GM19468 (cell line): ENCODE measurements at regions not wholly inside any gene's neighbourhood (a gene's known extent, or its start where the extent isn't known, plus 50 kb on each side); places are given as distances from the start of the nearest gene placed in this dataset.
"Not testable (repeated sequence)": the region's sequence is repeated elsewhere in the genome, so short reads cannot be mapped to it uniquely, and the experiment has no call there.

ENCODE experiments used
- ATAC-seq: cut with Tn5 transposase; IDR thresholded peaks from one replicate; pipeline ENCODE4 v1.9.1; 2021; ENCODE audit warnings: mild to moderate bottlenecking, moderate library complexity, moderate number of reproducible peaks; ENCODE audit not compliant: unreplicated experiment; ENCODE audit errors: extremely low read depth

DNA sequence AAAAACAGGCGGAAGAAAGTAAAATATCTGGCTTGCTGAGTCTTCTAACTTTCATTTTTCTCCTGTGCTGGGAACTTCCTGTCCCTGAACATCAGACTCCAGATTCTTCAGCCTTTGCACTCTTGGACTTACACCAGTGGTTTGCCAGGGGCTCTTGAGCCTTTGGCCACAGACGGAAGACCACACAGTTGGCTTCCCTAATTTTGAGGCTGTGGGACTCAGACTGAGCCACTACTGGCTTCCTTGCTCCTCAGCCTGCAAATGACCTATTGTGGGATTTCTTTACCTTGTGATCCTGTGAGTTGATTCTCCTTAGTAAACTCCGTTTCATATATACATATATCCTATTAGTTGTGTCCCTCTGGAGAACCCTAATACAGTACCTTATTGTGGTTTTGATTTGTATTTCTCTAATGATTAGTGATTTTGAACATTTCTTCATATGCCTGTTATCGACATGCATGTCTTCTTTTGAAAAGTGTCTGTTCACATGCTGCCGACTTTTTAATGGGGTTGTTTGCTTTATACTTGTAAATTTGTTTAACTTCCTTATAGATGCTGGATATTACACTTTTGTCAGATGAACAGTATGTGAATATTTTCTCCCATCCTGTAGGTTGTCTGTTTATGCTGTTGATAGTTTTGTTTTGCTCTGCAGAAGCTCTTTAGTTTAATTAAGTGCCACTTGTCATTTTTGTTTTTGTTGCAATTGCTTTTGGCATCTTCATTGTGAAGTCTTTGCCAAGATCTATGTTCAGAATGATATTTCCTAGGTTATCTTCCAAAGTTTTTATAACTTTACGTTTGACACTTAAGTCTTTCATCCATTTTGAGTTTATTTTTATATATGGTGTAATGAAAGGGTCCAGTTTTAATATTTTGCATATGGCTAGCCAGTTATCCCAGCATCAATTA, 348.8 kb upstream of the SETBP1 start:
- ATAC-seq, result no peak

DNA sequence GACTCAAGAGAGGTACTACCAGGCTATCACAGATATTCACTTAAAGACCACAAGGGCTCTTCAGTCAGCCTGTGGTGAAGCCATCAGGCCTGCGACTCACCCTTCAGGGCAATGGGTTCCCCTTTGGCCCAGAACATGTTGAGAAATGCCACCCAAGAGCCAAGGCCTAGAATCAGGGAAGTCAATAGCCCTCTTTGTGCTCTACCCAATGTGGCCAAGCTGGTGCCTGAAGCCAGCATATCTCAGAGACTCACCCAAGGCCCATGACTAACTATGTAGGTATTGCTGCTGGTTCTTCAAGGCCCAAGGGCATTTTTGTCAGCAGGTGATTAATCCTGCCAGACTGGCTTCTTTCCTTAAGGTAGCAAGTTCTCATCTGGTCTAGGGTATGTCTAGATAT, 338.9 kb upstream of the SETBP1 start:
- no peak for ATAC-seq

DNA sequence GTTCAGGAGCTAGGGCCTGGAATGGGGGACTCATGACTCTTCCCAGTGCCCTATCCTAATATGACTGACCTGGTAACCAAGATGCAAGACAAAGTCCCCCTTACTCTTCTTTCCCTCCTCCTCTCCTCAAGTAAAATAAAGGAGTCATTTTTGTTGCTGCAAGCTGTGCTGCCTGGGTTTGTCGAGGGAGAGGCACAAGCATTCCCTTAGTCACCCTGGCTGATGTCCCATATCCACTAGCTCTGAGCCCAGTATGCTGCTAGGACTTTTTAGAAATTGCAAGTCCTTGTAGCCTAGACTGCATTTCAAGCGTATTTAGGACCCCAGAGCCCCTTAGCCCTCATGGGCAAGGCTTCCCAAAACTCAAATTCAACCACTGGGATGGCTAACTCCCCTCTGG, 338.5 kb upstream of the SETBP1 start:
- no peak for ATAC-seq

DNA sequence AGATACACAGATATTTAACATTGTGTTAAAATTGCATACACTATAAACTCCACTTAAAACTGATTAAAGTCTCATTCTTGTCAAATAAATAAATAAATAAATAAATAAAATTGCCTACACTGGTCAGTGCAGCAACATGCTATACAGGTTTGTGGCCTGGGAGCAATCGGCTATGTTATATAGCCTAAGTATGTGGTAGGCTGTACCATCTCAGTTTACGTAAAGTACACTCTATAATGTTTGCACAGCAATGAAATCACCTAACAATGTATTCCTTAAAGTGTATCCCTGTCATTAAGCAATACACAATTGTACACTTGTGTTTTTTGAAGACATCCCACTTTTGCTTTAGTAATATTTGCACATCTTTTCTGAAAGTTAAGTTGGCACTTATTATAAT, 337.7 kb upstream of the SETBP1 start:
- ATAC-seq, result no peak

DNA sequence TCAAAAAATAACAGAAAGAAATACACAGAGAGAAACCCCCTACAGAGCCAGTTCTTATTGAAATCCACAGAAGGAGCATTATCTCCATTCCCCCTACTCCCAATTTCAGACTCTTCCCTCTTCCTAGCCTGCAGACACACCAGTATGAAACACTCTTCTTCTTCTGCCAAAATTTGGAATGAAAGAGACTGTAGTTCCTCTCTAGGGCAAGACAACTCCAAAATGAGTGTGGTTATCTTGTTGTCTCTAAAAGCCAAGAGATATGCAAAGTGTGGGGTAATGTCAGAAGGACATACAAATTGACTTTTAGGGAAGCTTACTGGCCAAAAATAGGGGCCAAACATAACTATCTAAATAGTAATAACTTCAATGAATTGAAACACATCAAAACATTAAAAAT, 337.1 kb upstream of the SETBP1 start:
- no peak for ATAC-seq

DNA sequence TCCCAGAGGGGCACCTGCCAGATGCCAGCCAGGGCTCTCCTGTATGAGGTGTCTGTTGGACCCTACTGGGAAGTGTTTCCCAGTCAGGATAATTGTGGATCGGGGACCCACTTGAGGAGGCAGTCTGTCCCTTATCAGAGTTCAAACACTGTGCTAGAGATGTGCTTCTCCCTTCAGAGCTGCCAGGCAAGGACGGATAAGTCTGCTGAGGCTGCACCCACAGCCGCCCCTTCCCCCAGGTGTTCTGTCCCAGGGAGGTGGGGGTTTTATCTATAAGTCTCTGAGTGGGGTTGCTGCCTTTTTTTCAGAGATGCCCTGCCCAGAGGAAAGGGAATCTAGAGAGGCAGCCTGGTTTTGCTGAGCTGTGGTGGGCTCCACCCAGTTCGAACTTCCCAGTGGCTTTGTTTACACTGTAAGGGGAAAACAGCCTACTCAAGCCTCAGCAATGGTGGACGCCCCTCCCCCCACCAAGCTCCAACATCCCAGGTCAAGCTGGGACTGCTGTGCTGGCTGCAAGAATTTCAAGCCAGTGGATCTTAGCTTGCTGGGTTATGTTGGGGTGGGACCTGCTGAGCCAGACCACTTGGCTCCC, 324.0 kb upstream of the SETBP1 start:
- no peak for ATAC-seq

DNA sequence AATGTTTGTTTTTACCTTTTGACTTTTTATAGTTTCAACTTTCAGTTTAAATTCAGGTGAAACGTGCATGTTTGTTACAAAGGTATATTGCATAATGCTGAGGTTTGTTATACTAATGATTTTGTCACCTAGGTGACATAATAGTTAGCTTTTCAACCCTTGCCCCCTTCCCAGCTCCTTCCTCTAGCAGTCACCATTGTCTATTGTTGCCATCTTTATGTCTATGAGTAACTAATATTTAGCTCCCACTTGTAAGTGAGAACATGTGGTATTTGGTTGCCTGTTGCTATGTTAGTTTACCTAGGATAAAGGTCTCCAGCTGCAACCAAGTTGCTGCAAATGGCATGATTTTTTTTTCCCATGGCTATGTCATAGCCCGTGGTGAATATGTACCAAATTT, 322.3 kb upstream of the SETBP1 start:
- no peak for ATAC-seq

DNA sequence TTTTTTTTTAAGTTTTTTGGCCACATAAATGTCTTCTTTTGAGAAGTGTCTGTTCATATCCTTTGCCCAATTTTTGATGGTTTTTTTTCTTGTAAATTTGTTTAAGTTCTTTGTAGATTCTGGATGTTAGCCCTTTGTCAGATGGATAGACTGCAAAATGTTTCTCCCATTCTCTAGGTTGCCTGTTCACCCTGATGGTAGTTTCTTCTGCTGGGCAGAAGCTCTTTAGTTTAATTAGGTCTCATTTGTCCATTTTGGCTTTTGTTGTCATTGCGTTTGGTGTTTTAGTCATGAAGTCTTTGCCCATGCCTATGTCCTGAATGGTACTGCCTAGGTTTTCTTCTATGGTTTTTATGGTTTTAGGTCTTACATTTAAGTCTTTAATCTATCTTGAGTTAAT, 320.9 kb upstream of the SETBP1 start:
- ATAC-seq, result not testable (repeated sequence)

DNA sequence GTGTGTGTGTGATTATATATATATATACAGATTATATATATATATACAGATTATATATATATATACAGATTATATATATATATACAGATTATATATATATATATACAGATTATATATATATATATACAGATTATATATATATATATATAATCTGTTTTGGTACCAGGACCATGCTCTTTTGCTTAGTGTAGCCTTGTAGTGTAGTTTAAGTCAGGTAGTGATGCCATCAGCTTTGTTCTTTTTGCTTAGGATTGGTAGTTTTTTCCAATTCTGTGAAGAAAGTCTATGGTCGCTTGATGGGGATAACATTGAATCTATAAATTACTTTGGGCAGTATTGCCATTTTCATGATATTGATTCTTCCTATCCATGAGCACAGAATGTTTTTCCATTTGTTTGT, 318.5 kb upstream of the SETBP1 start:
- not testable (repeated sequence) for ATAC-seq

DNA sequence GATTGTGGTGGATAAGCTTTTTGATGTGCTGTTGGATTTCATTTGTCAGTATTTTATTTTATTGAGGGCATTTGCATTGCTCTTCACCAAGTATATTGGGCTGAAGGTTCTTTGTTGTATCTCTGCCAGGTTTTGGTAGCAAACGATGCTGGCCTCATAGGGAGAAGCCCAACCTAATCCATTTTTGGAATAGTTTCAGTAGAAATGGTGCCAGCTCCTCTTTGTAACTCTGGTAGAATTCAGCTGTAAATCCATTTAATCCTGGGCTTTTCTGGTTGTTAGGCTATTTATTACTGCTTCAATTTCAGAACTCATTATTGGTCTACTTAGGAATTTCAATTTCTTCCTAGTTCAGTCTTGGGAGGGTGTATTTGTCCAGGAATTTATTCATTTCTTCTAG, 309.8 kb upstream of the SETBP1 start:
- ATAC-seq, result no peak

DNA sequence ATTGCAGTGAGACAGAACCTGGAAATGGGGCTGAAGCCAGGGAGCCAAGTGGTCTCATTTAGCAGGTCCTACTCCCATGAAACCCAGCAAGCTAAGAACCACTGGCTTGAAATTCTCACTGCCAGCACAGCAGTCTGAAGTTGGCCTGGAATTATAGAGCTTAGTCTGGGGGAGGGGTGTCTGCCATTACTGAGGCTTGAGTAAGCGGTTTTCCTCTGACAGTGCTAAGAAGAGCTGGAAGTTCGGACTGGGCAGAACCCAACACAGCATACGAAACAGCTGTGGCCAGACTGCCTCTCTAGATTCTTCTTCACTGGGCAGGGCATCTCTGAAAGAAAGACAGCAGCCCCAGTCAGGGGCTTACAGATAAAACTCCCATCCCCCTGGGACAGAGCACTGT, 305.7 kb upstream of the SETBP1 start:
- ATAC-seq, result no peak

DNA sequence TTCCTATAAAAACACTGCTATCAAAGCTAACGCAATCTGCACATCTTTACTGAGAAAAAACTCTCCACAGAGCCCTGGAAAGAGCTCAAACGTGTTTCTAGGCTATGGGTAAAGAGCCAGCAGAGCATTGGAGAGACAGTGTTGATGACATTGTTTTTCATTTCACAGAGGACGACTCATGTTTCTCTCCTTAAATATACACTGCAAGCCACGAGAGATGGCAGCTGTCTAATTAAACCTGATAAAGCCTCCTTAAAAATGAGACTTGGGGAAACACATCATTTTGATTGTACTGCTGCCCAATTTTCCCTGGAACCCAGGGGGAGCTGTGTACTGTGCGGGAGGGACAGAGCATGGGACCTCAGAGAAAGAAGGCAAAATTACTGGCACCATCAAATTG, 294.3 kb upstream of the SETBP1 start:
- no peak for ATAC-seq

DNA sequence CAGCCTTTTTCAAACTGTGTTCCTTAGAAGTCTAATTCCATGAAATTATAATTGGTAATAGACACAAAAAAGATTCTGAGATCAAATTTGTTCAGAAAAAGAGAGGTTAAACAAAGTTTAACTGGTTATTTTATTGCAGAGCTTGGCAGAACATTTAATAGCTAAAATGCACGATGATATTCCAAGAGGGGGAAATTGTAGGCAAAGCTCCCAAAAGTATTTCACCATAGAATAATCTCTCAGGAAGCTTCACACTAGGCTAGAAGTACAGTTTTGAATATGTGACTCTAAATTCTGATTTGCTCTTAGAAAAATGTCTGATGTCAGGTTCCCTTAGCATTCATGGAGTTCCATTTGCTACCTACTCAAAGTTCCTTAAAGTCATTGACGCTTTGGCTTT, 292.4 kb upstream of the SETBP1 start:
- no peak for ATAC-seq

DNA sequence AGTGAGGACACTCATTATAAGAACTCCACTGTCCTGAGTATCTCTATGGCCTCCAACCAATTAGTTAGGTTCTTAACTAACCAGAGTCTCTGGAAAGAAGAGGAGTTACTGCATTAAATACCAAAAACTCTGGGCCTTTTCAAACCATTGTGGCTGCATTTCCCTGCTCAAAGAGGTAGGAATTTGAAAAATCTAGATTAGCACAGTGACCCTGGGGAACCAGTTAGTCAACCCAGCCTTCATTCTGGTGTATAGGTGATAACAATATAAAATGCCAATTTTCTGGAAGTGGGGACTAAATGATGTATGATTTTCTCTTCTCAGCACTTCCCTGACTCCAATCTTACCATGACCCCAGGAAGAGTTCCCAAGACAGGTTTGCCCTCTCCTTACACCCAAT, 287.8 kb upstream of the SETBP1 start:
- ATAC-seq, result no peak

DNA sequence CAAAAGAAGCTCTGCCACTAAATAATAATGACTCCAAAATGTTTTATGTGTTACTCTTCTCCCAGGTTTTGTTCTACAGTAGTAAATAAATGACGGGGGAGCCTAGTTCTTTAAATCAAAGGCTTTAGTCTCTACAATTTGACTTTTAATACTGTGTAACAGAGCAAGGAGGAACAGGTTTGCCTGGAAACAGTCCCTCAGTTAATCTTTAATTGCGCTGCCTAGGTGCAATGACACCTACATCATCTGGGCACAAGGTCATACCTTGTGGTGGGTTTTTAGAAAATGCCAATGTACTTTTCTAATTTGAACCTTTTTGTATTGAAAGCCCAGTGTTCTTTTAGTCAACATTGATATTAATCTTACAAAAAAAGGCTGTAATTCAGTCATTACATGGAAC, 287.3 kb upstream of the SETBP1 start:
- no peak for ATAC-seq

DNA sequence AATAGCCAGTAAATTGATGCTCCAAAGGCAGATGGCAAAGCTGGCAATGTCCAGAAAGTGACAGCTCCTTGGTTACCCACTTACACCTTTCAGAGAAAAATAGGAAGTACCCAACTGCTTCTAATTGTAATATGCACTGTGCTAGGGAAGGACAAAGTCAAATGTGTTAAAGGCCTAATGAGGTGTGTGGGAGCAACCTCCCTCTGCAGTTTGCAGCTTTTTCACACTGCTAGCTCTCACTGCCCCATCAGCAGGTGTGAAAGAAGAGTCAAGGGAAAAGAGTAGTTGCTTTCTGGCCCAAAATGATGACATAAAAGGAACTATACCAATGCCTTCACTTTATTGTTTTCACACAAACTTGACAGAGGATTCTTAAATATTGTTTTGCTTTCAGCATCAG, 284.1 kb upstream of the SETBP1 start:
- no peak for ATAC-seq

DNA sequence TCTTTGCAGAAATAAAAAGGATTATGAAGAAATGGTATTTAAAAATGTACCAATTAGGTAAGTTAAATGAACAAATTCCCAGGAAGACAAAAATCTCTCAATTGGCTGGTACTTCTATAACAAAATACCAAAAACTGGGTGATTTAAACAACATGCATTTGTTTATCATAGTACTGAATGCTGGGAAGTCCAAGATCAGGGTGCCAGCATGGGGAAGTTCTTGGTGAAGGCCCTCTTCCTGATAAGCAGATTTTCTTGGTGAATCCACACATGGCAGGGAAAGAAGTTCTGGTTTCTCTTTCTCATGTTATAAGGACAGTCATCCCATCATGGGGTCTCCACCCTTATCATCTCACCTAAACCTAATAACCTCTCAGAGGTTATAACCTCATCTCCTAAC, 271.6 kb upstream of the SETBP1 start:
- ATAC-seq, result no peak

DNA sequence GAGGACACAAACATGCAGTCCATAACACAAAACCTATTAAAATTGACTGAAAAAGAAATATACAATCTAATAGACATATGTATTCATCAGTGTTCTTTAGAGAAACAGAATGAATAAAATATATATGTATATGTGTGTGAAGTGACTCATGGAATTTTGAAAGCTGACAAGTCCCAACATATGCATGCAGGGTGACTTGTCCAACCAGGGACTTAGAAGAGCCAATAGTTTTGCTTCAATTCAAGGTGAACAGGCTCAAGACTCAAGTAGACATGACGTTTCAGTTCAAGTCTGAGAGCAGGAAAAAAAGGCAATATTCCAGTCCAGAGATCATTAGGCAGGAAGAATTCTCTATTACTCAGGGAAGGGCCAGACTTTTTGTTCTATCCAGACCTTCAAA, 271.2 kb upstream of the SETBP1 start:
- no peak for ATAC-seq

DNA sequence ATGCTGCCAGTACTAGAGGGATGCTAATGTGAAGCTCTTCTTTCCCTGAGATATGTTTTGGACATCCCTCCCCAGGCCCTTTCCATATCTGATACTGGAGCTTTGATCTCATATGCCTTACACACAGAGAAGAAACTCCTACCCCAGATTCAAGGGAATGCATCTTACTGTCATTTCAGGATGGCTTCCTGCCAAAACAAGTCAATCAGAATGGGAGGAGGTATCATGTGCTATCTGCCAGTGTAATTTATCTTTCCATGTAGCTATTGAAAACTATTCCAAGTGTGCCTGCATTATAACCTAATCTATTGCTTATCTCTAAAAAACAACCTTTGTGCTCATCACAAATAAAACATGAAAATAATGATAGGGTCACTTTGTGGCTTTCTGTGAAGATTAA, 269.9 kb upstream of the SETBP1 start:
- ATAC-seq, result no peak

DNA sequence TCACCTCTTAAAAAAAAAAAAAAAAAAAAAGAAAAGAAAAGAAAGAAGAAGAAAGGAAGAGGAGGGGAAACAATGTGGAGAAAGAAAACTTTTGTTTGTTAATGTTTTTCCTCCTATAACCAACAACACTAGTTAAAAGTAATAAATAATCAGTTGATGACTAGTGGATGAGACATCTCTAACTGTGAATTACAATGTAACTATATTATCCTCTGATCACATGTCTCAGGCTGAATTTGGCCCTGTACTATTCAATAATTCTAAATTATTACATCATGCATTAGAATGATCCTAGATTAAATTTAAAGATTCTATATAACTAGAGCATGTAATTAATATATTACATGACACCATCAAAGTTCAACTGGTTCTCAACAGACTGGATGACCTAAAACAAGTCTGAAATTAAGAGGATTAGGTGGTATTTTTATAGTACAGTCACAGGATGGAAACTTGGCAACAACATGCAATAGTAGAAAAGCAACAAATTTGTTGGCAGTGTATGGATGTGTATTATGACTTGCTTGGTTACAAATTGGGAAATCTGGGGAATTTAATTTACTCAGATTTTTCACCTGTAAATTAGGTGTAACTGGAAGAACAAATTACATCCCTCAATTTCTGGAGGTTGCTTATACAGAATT, 269.3 kb upstream of the SETBP1 start:
- ATAC-seq, result no peak

DNA sequence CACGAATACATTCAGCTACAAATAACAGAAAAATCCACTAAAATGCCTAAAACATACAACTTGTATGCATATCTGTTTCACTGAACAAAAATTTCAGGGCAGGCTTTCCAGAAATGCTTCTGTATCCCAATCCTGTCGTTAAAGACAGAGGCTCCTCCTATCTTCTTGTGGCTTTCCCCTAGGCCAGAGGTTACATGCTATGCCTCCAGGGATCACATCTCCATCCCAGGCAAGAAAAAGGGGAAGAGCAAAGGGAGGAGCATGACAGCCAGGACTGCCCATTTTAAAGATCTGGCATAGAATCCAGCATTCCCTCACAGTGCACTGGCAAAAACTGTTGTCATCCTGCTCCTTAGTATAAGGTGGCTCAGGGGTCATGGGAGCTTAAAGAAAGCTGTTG, 268.7 kb upstream of the SETBP1 start:
- no peak for ATAC-seq
